HFF-Myc (cell line): ENCODE measurements at regions not wholly inside any gene's neighbourhood (a gene's known extent, or its start where the extent isn't known, plus 50 kb on each side); places are given as distances from the start of the nearest gene placed in this dataset.

Experiments used
- DNase-seq: peaks from one replicate; pipeline ENCODE4 v3.0.0-alpha.2; 2011; ENCODE audit warnings: low read depth; ENCODE audit errors: extremely low read depth
- H3K4me3 ChIP-seq: replicated peaks from 2 replicates; pipeline ENCODE4 v1.5.1; 2011; ENCODE audit warnings: low read depth, mild to moderate bottlenecking, control low read depth, low read length
- TF ChIP-seq, protein P1 (sequence below): IDR thresholded peaks from 2 replicates; pipeline ENCODE4 v1.5.1; 2012; ENCODE audit warnings: mild to moderate bottlenecking, low read depth, low read length, control low read depth; ENCODE audit errors: missing control alignments

- DNase-seq, result no peak
- TF ChIP-seq, protein P1, sequence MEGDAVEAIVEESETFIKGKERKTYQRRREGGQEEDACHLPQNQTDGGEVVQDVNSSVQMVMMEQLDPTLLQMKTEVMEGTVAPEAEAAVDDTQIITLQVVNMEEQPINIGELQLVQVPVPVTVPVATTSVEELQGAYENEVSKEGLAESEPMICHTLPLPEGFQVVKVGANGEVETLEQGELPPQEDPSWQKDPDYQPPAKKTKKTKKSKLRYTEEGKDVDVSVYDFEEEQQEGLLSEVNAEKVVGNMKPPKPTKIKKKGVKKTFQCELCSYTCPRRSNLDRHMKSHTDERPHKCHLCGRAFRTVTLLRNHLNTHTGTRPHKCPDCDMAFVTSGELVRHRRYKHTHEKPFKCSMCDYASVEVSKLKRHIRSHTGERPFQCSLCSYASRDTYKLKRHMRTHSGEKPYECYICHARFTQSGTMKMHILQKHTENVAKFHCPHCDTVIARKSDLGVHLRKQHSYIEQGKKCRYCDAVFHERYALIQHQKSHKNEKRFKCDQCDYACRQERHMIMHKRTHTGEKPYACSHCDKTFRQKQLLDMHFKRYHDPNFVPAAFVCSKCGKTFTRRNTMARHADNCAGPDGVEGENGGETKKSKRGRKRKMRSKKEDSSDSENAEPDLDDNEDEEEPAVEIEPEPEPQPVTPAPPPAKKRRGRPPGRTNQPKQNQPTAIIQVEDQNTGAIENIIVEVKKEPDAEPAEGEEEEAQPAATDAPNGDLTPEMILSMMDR, result no peak
- no peak overlapping the region for H3K4me3 ChIP-seq
These were observed 1766.0 kb downstream of the NCAM2 start for GRCh38 chr21:22764222-22764621.

- no peak for DNase-seq
- H3K4me3 ChIP-seq, result no peak overlapping the region
- TF ChIP-seq, protein P1, result no peak
These were observed 1793.2 kb downstream of the NCAM2 start for GRCh38 chr21:22791376-22791775.

DNA sequence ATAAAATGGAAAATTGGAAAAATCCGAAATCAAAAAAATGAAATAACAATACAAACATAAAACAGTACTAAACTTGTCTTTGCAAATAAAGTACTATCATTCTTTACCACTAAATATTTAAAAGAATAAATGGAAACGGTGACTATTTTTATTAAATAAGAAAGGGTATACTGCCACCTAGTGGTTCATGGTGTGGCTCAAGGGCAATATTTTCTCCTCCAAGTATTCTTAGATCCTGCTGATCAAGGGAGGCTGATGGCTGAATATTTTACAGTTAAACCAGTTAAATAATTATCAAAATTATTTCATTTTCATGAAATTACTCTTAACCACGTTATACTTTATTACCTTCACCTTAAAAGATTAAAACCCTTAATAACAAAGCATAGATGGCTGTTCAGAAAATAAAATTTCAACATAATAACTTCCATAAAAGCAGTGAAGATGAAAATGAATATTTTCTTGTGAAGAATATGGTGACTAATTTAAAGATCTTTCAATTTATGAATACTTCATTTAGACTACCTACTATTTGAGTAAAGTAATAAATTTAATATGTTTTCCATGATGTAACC is 1793.9 kb downstream of the NCAM2 start:
- no peak overlapping the region for H3K4me3 ChIP-seq
- TF ChIP-seq, protein P1, result peak; percentile 51
- DNase-seq, result peak; percentile 4

DNA sequence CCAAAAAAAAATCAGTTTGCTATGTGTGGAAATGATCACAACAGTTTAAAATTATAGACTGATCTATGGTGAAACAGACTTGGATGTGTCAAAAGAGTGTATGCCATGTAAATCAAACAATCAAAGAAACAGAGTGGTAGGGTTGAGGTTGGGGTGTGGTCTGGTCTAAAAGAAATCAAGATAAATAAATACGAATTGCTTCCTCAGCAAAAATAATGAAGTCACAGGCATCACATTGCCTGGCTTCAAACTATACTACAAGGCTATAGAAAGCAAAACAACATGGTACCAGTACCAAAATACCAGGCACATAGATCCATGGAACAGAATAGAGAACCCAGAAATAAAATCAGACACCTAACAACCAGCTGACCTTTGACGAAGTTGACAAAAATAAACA is 1796.9 kb downstream of the NCAM2 start:
- H3K4me3 ChIP-seq, result no peak overlapping the region
- DNase-seq, result no peak
- TF ChIP-seq, protein P1, result no peak

DNA sequence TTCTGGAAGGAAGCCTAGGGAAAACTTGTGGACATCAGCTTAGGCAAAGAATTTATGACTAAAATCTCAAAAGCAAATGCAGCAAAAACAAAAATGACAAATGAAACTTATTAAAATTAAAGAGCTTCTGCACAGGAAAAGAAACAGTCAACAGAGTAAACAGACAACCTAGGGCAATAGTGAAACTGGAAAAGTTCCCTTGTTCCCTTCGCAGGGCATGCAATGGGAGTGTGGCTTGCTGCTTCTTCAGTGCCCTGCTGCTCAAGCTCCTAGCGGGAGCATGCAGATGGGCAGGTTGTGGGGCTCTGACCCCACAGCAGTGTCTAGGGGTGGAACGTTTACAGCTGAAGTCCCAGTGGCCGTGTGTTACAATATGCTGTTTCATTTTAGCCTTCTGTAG is 1797.4 kb downstream of the NCAM2 start:
- H3K4me3 ChIP-seq, result no peak overlapping the region
- TF ChIP-seq, protein P1, result no peak
- DNase-seq, result no peak

DNA sequence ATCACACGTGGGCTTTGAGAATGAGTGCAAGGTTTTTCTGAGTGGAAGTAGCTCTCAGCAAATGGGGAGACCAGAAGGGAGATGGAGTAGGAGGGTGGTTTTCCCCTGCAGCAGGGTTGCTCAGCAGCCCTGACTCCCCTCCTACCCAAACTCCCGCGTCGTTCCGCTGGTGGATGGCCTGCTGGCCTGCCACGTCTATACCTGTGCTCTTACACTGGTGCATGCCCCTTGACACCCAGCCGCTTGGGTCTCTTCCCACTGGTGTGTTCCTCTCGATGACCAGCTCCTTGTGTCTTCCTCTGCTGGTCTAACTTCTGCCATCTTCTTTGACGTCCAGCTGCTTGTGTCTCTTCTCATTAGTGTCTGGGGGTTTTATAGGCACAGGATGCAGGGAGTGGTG is 1797.9 kb downstream of the NCAM2 start:
- DNase-seq, result no peak
- H3K4me3 ChIP-seq, result no peak overlapping the region
- TF ChIP-seq, protein P1, result no peak

DNA sequence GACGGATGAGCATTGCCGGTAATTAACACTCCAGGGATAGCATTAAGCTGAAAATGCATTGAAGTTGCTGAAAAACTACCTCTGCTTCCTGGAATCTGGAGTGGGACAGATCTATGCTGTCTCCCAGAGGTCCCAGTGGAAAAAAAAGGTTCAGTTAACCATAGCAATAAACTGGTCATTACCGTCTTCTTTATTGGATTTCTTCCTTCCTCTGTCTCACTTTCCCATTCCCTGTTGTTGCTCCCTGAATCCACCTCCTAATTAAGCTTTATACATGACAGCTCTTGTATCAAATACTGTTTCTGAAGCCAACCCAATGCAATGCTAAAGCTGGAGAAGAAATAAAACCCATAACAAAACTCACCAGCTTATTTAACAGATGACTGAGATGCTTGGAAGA is 1805.9 kb downstream of the NCAM2 start:
- DNase-seq, result no peak
- TF ChIP-seq, protein P1, result no peak
- H3K4me3 ChIP-seq, result no peak overlapping the region
